ENCODE measurements at regions not wholly inside any gene's neighbourhood (a gene's known extent, or its start where the extent isn't known, plus 50 kb on each side); places are given as distances from the start of the nearest gene placed in this dataset.

GRCh38 chr7:97460433-97460832 is 271.5 kb upstream of the TAC1 start:
- TF ChIP-seq, protein P1, sequence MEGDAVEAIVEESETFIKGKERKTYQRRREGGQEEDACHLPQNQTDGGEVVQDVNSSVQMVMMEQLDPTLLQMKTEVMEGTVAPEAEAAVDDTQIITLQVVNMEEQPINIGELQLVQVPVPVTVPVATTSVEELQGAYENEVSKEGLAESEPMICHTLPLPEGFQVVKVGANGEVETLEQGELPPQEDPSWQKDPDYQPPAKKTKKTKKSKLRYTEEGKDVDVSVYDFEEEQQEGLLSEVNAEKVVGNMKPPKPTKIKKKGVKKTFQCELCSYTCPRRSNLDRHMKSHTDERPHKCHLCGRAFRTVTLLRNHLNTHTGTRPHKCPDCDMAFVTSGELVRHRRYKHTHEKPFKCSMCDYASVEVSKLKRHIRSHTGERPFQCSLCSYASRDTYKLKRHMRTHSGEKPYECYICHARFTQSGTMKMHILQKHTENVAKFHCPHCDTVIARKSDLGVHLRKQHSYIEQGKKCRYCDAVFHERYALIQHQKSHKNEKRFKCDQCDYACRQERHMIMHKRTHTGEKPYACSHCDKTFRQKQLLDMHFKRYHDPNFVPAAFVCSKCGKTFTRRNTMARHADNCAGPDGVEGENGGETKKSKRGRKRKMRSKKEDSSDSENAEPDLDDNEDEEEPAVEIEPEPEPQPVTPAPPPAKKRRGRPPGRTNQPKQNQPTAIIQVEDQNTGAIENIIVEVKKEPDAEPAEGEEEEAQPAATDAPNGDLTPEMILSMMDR (IDR thresholded peaks at IDR 0.05), result no peak
- no peak for TF ChIP-seq ZFX (IDR thresholded peaks at IDR 0.05; ENCODE audit: borderline replicate concordance)
